HG03432 (cell line): ENCODE measurements at regions not wholly inside any gene's neighbourhood (a gene's known extent, or its start where the extent isn't known, plus 50 kb on each side); places are given as distances from the start of the nearest gene placed in this dataset.
"Not testable (repeated sequence)": the region's sequence is repeated elsewhere in the genome, so short reads cannot be mapped to it uniquely, and the experiment has no call there.

ENCODE experiments used
- ATAC-seq: cut with Tn5 transposase; IDR thresholded peaks from one replicate; pipeline ENCODE4 v1.9.1; 2021; ENCODE audit warnings: mild to moderate bottlenecking, moderate library complexity; ENCODE audit not compliant: unreplicated experiment

DNA sequence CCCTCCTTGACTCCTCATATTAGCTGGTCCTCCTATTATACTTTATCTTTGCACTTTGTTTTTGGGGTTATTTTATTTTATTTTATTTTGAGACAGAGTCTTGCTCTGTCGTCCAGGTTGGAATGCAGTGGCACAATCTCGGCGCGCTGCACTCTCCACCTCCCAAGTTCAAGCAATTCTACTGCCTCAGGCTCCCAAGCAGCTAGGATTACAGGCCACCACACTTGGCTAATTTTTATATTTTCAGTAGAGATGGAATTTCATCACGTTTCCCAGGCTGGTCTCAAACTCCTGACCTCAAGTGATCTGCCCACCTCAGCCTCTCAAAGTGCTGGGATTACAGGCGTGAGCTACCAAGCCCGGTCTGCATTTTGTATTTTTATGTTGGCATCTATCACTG lies 126.7 kb downstream of the FOXB1 start:
- no peak for ATAC-seq

DNA sequence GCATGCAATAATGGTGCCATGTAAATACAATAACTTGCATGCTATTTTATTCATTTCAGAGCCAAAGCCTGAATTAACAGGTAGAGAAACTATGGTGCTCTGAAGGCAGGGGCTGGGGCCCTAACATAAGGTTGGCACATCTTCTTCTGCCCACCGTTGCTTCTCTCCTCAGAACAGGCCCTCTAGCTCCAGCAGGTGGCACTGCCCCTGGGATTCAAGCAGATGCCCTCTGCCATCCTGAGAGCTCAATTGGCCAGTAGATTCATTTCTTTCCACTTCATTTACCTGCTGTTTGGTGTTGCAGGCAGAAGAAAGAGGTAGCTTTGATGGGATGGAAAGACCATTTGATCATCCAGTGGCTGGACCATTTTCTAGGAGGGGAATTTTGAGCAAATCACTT lies 130.5 kb downstream of the FOXB1 start:
- ATAC-seq, result no peak

DNA sequence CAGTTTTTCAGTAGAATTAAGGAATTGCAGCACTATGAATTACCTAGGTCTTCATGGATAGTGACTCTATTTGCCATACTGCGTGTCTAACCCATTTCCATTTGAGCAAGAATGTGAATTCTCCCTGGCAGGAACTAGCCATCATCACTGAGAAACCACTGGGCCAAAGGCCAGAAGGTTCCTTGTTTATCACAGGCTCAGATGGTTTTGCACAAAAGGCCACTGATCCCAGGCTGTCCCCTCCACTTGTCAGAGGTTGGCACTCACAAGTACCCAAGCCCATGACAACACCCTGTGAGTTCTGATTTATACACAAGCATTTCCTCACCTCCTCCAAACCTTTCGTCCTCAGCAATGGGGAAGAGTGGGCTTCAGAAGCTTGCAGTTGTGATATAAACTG lies 131.8 kb downstream of the FOXB1 start:
- ATAC-seq, result no peak

DNA sequence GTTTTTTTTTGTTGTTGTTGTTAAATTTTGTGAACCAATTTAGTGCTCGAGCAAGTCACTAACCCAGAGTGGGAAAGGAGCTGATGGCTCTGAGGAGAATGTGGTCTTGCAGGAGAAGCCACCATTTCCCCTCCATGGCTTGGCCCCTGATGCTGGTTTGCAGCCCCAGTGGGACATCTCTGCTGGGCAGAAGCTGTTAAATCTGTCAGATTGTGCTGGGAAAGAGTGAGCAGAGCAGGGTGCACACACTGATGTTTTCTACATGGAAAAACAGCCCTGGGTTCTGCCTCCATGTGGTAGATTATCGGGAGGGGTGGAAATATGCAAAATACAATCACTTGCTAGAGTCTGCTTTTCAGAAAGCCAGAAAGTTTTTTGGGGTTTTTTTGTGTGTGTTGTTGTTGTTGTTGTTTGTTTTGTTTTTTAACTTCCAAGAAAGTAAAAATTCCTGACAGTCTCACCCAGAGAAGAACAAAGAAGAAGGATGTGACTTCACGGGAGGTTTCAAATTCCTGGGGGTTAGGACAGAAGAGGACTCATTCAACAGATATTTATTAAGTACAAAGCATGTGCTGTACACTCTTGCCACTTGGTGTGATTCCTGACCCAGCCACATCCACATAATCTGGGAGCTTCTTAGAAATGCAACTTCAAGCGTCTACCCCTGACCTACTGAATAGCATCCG lies 133.7 kb downstream of the FOXB1 start:
- no peak for ATAC-seq

DNA sequence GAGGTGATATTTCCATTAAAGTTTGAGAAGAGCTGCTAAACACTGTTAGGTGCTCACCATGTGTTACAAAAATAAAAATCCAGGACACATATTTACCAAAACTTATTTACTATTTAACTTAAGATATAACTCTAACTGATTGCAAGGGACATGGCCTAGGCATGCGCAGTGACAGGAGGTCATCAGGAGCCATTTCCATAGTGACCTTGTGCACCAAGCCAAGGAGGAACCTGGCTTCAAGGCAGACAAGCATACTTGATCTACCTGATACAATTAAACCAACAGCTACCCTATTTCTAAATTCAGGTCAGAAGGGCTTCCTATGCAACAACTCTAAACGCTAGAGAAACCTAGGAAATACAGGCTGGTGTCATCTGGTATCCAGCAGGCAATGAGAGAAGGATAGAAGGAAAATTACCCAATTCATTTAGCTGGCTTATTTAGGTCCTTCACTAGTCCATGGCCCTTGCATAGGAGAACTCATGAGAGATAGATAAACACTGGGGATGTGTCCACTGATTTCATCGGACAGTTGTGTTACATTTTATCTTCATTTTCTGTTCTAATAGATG lies 134.4 kb downstream of the FOXB1 start:
- ATAC-seq, result no peak

DNA sequence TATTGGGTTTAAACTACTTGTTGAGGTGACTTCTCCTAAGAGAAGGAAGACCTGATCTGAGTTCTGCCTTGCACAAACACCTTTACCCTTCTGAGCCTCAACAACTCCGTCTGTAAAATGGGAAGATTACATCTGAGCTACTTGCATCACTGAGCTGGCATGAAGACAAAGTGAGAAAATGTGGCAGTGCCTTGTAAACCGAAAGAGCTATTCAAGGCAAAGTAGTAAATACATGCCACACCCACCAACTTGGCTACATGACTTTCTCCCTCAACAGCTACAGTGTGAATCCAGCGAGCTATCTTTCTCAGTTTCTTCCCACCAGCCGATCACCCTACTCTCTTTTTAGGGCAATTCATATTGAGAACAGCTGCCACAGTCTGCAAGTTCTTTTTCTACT lies 148.3 kb downstream of the FOXB1 start:
- no peak for ATAC-seq

DNA sequence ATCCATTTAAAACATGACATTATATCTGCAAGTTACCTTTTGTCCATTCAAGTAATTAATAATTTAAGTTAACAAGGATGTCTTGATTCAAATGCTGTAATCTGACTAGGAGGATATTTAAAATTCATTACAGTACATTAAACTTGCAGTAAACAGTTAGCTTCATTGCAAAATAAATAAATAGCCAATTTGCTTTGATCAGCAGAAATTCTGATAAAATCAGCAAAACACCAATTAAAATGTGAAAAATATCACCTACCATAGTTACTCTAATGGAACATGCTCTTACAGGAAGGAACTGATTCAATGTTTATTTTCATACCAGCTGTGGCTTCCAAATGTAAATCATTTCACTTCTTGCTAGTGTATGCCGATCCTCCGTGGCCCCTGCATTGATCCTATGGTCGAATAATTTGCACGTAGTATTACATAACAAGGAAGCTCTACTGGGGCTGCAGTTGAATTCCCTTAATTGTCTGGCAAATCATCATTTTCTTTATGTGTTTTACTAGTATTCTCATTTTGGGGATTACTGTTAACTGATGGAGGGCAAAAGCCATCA lies 150.7 kb downstream of the FOXB1 start:
- no peak for ATAC-seq

DNA sequence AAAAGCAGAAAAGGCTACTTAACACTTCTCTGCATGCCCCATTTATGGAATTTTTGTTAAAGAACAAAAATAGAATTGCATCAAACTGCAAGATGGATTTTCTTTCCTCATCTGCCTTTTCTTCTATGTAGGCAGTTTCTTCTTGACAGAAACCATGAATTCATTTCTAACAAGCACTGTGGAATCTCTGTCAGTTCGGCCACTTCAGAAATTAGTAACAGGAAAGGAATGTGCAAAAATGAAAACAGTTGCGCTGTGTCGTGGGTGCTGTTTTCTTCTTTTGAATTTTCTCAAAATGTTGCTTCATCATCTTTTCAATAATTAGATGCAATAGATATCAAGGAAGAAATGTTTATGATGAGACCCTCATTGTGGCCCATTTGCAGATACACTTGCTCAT lies 151.6 kb downstream of the FOXB1 start:
- no peak for ATAC-seq

DNA sequence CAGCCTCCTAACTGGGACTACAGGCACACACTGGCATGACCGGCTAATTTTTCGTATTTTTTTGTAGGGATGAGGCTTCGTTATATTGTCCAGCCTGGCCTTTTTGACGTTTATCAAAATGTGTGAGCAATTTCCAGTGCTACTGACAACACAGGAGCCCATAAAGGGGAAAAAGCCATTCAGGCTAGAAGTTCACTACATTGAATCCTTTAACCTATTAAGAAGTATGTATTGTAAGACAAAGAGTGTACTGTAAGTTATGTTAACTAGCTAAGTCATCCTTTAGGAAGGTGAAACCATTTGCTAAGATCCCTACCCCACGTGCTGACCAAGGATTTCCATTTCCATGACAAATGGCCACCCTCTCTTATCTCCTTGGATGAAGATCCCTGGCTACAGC lies 156.8 kb downstream of the FOXB1 start:
- no peak for ATAC-seq

DNA sequence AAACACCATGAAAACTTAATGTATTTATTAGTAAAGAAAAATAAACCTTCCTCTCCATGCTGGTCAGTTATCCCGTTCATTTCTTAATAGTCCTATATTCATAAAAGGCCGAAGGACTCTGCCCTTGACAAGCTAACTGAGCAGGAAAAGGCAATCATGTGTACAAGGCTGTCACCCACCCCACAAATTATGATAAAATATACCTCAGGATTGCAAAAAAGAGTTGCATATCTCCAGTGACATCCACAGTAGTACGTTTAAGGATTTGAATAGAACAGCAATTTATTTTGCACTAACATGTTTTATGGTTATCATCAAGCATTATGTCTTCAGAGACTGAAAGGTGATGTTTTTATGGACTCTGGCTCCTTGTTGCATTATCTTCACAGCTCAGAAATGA lies 157.6 kb downstream of the FOXB1 start:
- ATAC-seq, result no peak

DNA sequence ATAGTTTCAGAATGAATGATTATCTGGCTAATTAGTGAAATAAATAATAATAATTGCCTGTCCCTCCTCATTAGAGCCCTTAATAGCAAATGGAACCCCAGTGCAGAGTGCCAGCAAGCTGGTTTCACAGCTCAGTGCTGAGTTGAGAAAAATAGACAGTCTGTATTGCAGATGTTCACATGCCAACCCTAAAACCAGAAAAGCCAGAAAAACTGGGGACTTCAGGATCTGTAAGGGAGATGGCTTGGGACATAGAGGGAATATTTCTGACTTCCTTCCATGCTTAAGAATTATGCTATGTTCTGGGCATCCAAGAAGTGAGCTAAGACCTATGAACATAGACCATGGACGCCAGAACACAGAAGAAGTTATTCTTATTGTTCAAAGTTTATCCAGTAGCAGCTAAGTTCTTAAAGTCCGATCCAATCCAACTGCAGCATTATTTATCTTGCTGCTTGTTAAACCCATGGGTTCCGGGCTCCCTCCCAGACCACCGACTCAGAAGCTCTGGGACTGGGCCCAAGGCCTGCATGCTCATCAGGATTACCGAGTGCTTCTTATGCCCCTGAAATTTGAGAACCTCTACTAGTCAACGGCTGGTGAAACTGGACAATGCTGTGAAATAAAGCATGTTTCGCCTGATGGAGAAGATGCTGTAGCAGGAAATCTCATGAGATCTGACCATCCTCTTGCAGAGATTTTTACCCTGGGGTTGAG lies 158.3 kb downstream of the FOXB1 start:
- no peak for ATAC-seq

DNA sequence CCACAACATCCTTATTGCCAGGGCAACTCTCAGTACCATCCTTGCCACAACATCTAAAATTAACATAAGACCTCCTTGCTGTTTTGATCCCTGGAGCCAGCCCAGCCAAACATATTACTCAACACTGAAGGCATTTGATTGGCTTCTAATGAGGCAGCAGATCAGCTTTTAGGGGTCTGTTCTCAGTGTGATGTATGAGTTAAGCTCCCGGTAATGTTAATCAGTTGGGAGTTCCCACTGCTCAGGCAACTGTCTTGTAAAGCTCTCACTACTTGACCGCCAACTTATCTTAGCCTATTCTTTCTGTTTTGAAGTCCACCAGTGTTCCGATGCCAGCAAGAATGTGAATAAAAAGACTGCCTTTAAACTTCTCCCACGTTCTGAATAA lies 158.9 kb downstream of the FOXB1 start:
- ATAC-seq, result no peak

DNA sequence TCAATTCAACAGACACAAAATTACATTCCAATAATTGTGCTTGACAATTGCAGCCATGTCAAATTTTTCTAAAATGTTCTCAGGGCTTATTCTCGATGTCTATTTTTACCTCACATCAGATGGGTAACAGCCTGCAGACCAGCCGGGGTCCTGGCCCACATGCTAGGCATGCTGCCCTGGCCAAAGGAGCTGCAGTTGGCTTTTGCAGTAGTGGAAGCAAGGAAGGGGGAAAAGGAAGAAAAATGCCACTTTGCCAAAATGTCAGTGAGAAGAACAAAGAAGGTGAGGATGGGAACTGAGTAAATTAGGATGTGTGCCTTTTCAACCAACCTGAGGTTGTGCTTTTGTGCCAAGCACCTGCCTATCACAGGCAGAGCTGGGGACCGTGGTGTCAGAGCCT lies 161.0 kb downstream of the FOXB1 start:
- ATAC-seq, result no peak

DNA sequence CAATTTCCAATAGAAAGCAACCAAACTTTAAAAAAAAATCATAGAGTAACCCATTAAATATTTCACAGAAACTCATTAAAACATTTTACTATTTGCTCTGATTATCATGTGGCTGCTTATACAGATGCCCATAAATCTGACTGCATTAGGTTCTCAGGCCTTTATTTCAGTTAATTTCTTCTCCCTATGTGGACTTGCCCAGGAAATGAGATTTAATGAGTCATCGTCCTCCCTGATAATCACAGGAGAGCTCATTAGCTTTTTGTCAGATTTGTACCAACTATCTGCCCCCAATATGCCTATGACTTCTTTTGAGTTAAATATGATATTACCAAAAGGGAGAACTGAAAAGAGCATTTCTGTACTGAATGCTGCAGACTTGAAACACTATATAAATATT lies 168.0 kb downstream of the FOXB1 start:
- ATAC-seq, result no peak

DNA sequence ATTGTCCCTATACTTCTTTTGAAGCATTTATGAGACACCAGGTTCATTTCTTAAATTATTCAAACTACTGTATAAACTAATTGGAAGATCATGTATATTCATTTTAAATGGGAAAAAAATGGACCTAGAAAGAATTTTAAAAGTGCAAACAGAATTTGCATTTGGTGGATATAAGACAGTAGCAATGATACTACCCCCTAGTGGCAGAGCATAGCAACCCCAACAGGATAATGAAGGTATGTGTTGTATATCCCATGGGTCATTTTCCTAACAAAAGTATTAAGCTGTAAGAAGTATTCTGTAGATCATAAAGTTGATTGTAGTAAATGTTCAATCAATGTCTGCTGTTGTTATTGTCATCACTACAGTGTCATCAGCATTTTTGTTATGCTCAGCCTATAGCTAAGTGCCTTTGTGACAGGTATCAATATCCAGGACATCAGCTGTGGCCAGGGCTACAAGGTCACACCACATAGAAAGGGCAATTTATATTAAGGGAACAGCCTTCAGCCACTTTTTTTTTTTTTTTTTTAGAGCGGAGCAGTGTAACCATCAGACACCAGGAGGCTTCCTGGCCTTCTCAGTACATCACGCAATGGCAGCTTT lies 175.8 kb downstream of the FOXB1 start:
- ATAC-seq, result no peak

DNA sequence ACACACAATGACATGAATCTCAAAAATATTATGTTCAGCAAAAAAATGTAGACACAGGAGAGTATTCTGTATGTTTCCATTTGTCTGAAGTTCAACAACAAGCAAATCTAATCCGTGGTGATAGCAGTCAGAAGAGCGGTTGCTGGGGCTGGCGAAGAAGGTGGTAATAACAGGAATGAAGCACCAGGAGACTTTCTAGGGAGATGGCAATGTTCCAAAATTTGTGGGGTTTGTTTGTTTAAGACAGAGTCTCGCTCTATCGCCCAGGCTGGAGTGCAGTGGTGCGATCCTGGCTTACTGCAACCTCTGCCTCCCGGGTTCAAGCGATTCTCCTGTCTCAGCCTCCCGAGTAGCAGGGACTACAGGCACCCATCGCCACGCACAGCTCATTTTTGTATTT lies 177.8 kb downstream of the FOXB1 start:
- ATAC-seq, result not testable (repeated sequence)

DNA sequence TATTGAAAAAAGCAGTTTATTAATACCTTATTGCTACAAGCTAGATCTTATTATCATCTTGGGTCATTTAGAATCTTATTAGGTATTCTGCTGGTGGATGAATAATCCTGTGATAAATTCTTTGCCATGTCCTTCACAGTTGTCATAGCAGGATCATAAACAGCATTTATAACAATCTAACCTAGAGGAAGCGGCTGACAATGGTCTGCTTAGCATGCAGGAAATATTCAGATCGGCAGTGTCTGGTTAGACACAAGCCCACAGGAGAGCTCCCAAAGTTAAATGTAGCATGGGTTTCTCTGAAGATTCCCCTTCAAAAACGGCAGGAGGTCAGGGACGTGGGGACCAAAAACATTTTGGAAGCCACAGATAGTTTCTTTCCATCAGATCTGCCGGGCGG lies 179.3 kb downstream of the FOXB1 start:
- ATAC-seq, result no peak

DNA sequence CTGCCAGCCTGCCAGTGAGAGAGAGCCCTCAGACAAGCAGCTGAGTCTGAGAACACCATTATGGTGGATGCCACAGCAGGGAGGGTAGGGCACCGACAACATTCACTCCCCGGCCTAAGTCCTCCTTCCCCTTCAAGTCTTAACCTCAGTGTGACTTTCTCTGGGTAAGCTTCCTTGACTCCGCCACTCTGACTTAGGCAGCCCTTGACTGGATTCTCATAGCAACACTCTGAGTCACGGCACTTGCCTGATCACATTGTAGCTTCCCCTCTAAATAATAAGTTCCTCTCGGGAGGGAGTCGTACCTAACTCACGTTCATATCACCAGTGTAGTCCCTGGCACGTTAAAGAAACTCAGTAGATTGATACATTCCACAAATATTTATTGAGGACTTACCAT lies 180.5 kb downstream of the FOXB1 start:
- ATAC-seq, result no peak

DNA sequence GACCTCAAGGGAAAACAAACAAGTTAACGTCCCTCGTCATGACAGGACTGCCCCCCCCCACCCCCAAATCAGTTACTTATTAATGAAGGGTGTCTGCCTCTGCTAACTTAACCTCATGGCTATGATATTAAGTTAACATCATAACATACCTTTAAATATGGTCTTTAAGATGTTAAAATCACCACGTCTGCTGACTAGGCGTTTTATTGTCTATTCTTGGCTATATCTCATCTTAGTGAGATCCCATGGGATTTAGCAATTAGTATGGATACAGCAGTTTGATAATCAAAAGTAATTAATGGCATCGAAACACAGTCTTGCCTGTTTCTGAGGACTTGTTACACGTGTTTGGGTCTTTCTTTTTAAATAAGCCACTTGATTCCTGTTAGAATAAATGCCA lies 186.9 kb downstream of the FOXB1 start:
- ATAC-seq, result no peak

DNA sequence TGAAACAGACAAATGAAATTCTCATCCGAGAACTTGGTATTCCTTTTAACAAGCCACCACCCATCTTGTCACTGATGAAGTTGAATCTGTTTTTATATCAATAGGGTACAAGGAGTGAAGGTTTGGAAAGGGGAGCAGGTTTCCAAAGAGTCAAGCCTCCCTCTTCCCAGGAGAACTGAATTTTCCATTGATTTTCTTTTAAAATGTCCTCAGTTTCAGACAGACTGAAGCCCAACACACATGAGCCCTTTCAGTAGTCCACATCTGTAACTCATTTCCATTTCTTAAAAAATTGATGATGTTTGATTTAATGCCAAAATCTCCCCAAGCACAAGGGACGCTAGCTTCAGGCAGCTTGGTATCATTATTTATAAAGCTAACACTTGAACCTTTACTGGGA lies 187.7 kb downstream of the FOXB1 start:
- no peak for ATAC-seq

DNA sequence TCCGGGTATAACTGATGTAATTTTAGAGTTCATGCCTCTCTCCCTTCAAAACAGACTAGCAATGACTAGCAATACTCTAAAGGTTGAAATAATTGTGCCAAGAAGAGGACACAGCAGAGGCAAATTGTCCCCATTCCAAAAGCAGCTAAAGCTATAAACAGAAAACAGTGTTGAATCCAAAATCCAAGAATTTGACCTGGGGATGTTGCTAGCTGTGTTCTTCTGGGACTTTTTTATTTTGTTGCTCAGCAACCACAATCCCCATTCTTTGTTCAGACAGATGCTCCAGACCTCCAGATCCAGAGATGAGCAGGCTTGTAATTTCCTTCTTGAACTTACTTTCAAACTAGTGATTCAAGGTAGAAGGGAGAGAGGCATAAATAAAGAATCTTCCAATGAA lies 191.5 kb downstream of the FOXB1 start:
- no peak for ATAC-seq
